Endothelial cell of umbilical vein (primary cell): ENCODE measurements at regions not wholly inside any gene's neighbourhood (a gene's known extent, or its start where the extent isn't known, plus 50 kb on each side); places are given as distances from the start of the nearest gene placed in this dataset.

Source experiments
- BruUV-seq: library from RNA; stranded (reverse); fragments of 400-500 nt; replicated peaks from 2 replicates; lab custom pipeline; 2021; lab: Mats Ljungman, UMichigan
- CTCF ChIA-PET: fragments of 300-600, 350-600 bp; sonication (Branson Sonifier 250); formaldehyde crosslinking; loops from one replicate; lab custom pipeline; 2021; ENCODE audit warnings: antibody characterized with exemption, inconsistent platforms; lab: Charles Lee
- POLR2A ChIA-PET: fragments of 300-600, 350-600 bp; sonication (Branson Sonifier 250); formaldehyde crosslinking; loops from one replicate; lab custom pipeline; 2021; ENCODE audit warnings: antibody characterized with exemption, inconsistent platforms; lab: Charles Lee
- DNase-seq: peaks from one replicate; pipeline ENCODE4 v3.0.0-alpha.2; 2011; ENCODE audit warnings: low read depth, low spot score
- FAIRE-seq: peaks from 2 replicates; lab custom pipeline; 2011; peaks lifted over from hg19 to GRCh38; lab: Jason Lieb, UNC
- H2AFZ ChIP-seq: 2 replicates; pipeline ENCODE4 v1.6.0; 2012; ENCODE audit warnings: low read depth, low read length, control low read depth, inconsistent platforms
- H3K27ac ChIP-seq: 2 replicates; pipeline ENCODE4 v1.5.1; 2011; ENCODE audit warnings: low read depth, mild to moderate bottlenecking, control low read depth, low read length, moderate library complexity; ENCODE audit not compliant: insufficient read depth
- H3K27me3 ChIP-seq, 2 experiments: 2 replicates each; pipeline versions ENCODE4 v1.6.0 to v1.6.1; 2011; ENCODE audit warnings: low read length in 2 of 2, mixed read lengths in 1 of 2; ENCODE audit not compliant: control insufficient read depth in 2 of 2, insufficient read depth in 2 of 2
- H3K36me3 ChIP-seq, 2 experiments: 2 replicates in 1 of 2; 3 replicates in 1 of 2; pipeline ENCODE4 v1.5.1; 2011; ENCODE audit warnings: low read length in 2 of 2, mild to moderate bottlenecking in 1 of 2, moderate library complexity in 1 of 2; ENCODE audit not compliant: control insufficient read depth in 2 of 2, insufficient read depth in 2 of 2; ENCODE audit errors: extremely low read depth in 1 of 2
- H3K4me1 ChIP-seq: 3 replicates; pipeline ENCODE4 v1.5.1; 2011; ENCODE audit warnings: mild to moderate bottlenecking, low read length; ENCODE audit not compliant: control insufficient read depth, insufficient read depth; ENCODE audit errors: extremely low read depth
- H3K4me2 ChIP-seq: 2 replicates; pipeline ENCODE4 v1.6.1; 2011; ENCODE audit warnings: low read length, control low read depth, mixed read lengths; ENCODE audit not compliant: insufficient read depth
- H3K4me3 ChIP-seq, 3 experiments: fragments of 200-600 bp in 1 of 3; sonication (generic), shearing (Covaris generic) in 1 of 3; replicated peaks in 1 of 3; 2 replicates each; pipeline ENCODE4 v1.5.1; 2011 to 2016; ENCODE audit warnings: control low read depth in 3 of 3, low read length in 3 of 3, mild to moderate bottlenecking in 2 of 3, inconsistent platforms in 1 of 3, low read depth in 1 of 3, moderate library complexity in 1 of 3; ENCODE audit not compliant: insufficient read depth in 1 of 3
- H3K79me2 ChIP-seq: 2 replicates; pipeline ENCODE4 v1.6.0; 2012; ENCODE audit warnings: low read length, inconsistent platforms; ENCODE audit not compliant: control insufficient read depth, insufficient read depth
- H3K9ac ChIP-seq: replicated peaks from 2 replicates; pipeline ENCODE3; 2011; ENCODE audit warnings: low read length, control low read depth; ENCODE audit not compliant: insufficient read depth; ENCODE audit errors: extremely low read depth
- H3K9me1 ChIP-seq: replicated peaks from 3 replicates; pipeline ENCODE4 v1.6.0; 2011; ENCODE audit warnings: mild to moderate bottlenecking, low read length; ENCODE audit not compliant: control insufficient read depth, insufficient read depth; ENCODE audit errors: extremely low read depth
- H3K9me3 ChIP-seq: replicated peaks from 2 replicates; pipeline ENCODE4 v1.5.1; 2012; ENCODE audit warnings: low read length, inconsistent platforms; ENCODE audit not compliant: control insufficient read depth, insufficient read depth
- H4K20me1 ChIP-seq: replicated peaks from 2 replicates; pipeline ENCODE3; 2011; ENCODE audit warnings: mild to moderate bottlenecking, low read length; ENCODE audit not compliant: control insufficient read depth, insufficient read depth; ENCODE audit errors: extremely low read depth
- EZH2 ChIP-seq: IDR thresholded peaks from 2 replicates; pipeline ENCODE4 v1.6.1; 2012; ENCODE audit warnings: borderline replicate concordance, low read depth, mild to moderate bottlenecking, moderate library complexity, low read length, inconsistent platforms; ENCODE audit not compliant: severe bottlenecking
- FOS ChIP-seq: IDR thresholded peaks from 2 replicates; pipeline ENCODE4 v1.6.1; 2011; ENCODE audit warnings: mild to moderate bottlenecking, low read length, moderate library complexity, borderline replicate concordance; ENCODE audit not compliant: insufficient read depth
- GATA2 ChIP-seq: IDR thresholded peaks from 2 replicates; pipeline ENCODE4 v1.7.0; 2011; ENCODE audit warnings: low read depth, mild to moderate bottlenecking, moderate library complexity, mixed read lengths, low read length; ENCODE audit not compliant: insufficient read length, insufficient read depth
- JUN ChIP-seq: IDR thresholded peaks from 2 replicates; pipeline ENCODE4 v1.6.1; 2011; ENCODE audit warnings: borderline replicate concordance, low read depth; ENCODE audit not compliant: insufficient read length, insufficient read depth
- MYC ChIP-seq: IDR thresholded peaks from one replicate; pipeline ENCODE4 v1.6.1; 2011; ENCODE audit warnings: mild to moderate bottlenecking, low read depth, low read length
- POLR2A ChIP-seq: IDR thresholded peaks from 2 replicates; pipeline ENCODE4 v1.6.1; 2012; ENCODE audit warnings: low read depth, mild to moderate bottlenecking, control low read depth, low read length
- POLR2AphosphoS5 ChIP-seq: IDR thresholded peaks from 2 replicates; pipeline ENCODE4 v1.6.1; 2012; ENCODE audit warnings: low read depth, mild to moderate bottlenecking, control low read depth, low read length, moderate library complexity; ENCODE audit not compliant: insufficient read depth
- dilution Hi-C: fragments of 300-500 bp; cut with MboI; formaldehyde crosslinking; loops from one replicate; pipeline ENCODE4 v1.15.0; 2019; ENCODE audit warnings: low sequenced_read_pairs; ENCODE audit not compliant: extremely low pct_ligation_motif_present
- intact Hi-C: fragments of 100-400 bp; cut with micrococcal nuclease; formaldehyde crosslinking; loops from one replicate; pipeline ENCODE4 v1.10.0; 2022
- TF ChIP-seq, protein P1 (sequence below), 2 donors: IDR thresholded peaks; 1 replicate in 1 of 2; 2 replicates in 1 of 2; pipeline ENCODE4 v1.5.1; 2011; ENCODE audit warnings: low read length in 2 of 2, mild to moderate bottlenecking in 2 of 2, moderate library complexity in 2 of 2, control low read depth in 1 of 2, inconsistent platforms in 1 of 2, low read depth in 1 of 2; ENCODE audit not compliant: insufficient read depth in 1 of 2; ENCODE audit errors: extremely low read depth in 1 of 2
- TF ChIP-seq, protein P2 (sequence below): IDR thresholded peaks from 2 replicates; pipeline ENCODE4 v1.6.1; 2011; ENCODE audit not compliant: insufficient read depth, insufficient read length

GRCh38 chr9:90127923-90128322 lies 514.7 kb downstream of the DIRAS2 start:
- H4K20me1 ChIP-seq = no peaks in the 10 kb centered on the region
- FAIRE-seq (no peak), DNase-seq (no peak)
- no peak overlapping the region for H3K9ac ChIP-seq
- BruUV-seq = no TSS peak
- H3K79me2 ChIP-seq = no peaks in the 10 kb centered on the region
- CTCF ChIA-PET = interaction anchor here (1.1 kb wide), 1 partner anchor 530 kb away, joined by 3 read pairs; no protein-coding TSS in a partner anchor
- no peaks in the 10 kb centered on the region for H3K36me3 ChIP-seq
- H3K27me3 ChIP-seq = no peaks in the 10 kb centered on the region
- intact Hi-C loops (no loop called here), dilution Hi-C loops (no loop called here)
- H3K27ac ChIP-seq = no peak overlapping the region
- H3K4me1 ChIP-seq = no peaks in the 10 kb centered on the region
- POLR2A ChIA-PET = no interaction called here
- no peaks in the 10 kb centered on the region for H3K9me1 ChIP-seq
- no peak overlapping the region for H3K4me3 ChIP-seq
- TF ChIP-seq EZH2 (no peak), POLR2AphosphoS5 (no peak), MYC (no peak), GATA2 (no peak), JUN (no peak), POLR2A (no peak), FOS (no peak)
- TF ChIP-seq, protein P1, sequence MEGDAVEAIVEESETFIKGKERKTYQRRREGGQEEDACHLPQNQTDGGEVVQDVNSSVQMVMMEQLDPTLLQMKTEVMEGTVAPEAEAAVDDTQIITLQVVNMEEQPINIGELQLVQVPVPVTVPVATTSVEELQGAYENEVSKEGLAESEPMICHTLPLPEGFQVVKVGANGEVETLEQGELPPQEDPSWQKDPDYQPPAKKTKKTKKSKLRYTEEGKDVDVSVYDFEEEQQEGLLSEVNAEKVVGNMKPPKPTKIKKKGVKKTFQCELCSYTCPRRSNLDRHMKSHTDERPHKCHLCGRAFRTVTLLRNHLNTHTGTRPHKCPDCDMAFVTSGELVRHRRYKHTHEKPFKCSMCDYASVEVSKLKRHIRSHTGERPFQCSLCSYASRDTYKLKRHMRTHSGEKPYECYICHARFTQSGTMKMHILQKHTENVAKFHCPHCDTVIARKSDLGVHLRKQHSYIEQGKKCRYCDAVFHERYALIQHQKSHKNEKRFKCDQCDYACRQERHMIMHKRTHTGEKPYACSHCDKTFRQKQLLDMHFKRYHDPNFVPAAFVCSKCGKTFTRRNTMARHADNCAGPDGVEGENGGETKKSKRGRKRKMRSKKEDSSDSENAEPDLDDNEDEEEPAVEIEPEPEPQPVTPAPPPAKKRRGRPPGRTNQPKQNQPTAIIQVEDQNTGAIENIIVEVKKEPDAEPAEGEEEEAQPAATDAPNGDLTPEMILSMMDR (IDR thresholded peaks at IDR 0.05; ENCODE audit: extremely low read depth in 1 of 2, insufficient read depth in 1 of 2, low read depth in 1 of 2, low read length in 2 of 2) = no peak
- TF ChIP-seq, protein P2, sequence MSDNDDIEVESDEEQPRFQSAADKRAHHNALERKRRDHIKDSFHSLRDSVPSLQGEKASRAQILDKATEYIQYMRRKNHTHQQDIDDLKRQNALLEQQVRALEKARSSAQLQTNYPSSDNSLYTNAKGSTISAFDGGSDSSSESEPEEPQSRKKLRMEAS = no peak
- no peaks in the 10 kb centered on the region for H3K9me3 ChIP-seq
- no peak overlapping the region for H2AFZ ChIP-seq
- no peak overlapping the region for H3K4me2 ChIP-seq
